HT1080 (cell line): ENCODE measurements at regions not wholly inside any gene's neighbourhood (a gene's known extent, or its start where the extent isn't known, plus 50 kb on each side); places are given as distances from the start of the nearest gene placed in this dataset.

ENCODE experiments used
- DNase-seq: peaks from one replicate; pipeline ENCODE4 v3.0.0-alpha.2; 2015; ENCODE audit warnings: low read depth

DNA sequence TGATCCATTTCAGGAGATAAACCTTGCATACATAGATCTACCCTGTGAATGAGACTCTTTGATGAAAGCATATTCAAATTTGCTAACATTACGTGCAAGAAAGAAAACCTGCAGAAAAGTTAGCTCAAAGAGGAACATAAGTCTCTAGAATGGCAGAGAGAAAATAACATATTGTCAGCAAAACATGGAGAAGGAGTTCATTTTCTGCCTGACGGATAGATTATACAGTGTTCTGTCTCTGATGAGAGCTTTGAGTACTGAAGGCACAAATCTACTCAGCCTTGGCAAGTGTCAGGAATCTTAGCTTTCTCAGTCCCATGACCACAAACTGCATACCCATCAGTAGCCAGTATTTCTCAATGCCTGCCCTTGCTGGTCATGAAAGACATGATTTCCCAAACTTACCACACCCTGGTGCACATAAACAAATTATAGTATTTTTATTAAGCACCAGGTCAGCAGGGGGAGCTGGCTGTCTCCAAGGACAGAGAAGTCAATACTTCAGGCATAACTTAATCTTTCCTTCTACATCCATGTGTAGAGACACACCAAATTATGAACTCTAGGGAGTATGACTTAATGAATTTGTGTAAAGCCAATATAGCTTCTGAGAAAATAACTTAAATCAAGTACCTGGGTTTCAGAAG, 401.2 kb upstream of the SOX11 start:
- peak; percentile 7 for DNase-seq

DNA sequence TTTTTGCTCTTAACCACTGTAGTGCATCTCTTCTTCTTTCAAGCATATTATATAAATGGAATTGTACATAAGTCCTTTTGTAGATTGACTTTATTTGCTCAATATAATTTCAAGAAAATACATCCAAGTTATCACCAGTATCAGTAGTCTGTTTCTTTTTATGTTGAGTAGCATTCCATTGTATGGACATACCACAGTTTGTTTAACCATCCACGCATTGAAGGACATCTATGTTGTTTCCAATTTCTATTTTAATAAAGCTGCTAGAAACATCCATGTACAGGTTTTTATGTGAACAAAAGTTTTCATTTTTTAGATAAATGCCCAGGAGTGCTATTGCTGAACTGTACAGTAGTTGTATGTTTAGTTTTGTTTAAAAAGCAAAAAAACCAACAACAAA, 387.5 kb upstream of the SOX11 start:
- DNase-seq, result no peak

DNA sequence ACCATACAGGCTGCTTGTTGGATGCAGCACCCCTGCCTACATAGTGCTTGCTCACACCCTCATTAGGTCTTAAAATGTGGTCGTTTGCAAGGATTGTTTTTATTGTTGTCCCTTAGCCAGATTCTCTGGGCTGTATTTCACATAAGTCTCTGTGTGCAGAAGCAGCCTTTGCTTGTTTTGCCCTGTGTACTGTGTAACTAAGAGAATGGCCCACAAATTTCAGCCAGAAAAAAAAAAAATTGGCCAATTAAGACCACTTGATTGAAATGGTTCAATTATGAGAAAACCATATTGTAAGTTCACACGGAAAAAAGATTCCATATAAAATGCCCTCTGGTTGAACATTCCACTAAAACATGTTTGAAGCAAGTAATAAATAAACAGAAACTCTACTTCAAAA, 377.1 kb upstream of the SOX11 start:
- DNase-seq, result no peak

DNA sequence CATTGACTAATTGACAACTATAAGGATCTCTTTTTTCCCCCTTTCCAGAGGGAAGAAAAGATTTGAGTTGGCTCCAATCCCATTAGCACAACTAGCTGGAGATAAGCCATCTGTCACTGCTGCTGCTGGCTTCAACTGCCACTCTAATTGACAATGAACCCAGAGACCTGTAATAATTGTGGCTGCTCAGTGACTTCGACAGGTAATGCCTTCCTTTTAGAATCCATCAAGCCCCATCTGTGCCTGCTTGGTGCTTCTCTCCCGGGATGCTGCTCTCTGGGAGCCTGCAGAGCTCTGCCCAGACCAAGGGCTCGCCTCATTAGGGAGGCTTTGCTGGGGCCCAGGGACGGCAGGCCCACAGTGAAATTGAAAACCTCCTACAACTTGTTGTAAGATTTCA, 376.7 kb upstream of the SOX11 start:
- no peak for DNase-seq

DNA sequence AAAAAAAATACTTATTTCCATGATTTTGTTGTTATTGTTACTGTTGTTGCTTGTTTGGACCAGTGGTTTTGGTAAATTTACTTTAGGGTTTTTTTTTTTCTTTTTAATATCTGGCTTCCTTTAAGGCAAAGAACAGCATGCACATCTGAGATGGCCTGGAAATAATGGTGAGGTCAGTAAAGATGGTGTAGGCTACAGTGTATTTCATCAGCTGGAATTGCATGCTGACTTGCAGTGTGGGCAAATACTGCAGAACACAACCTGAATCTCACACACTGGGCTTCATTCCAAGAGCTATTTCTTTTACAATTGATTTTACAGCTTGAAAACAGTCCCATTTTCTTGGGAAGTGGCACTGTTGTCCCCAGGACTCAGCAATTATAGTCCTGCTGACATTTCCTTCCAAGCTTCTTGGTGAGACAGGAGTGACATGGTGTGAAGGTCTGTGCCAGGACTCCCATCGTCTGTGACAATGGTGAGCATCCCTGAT, 376.1 kb upstream of the SOX11 start:
- no peak for DNase-seq

DNA sequence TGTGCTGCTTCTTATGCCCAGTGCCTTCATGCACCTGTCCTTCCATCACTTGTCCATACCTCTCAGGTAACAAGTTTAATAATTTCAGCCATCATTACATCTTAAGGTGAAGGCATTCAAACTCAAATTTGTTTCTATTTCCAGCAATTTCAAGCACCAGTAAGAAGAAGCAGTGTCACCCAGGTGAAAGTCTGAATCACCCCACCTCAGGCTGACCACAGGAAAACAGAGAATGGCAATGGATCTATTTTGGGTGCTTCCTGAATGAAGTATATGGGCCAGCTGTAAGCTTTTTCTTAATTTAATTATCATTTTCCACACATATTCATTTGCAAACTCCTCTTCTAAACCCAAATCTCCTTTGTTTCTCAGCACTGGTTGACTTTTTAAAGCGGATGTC, 372.7 kb upstream of the SOX11 start:
- no peak for DNase-seq

DNA sequence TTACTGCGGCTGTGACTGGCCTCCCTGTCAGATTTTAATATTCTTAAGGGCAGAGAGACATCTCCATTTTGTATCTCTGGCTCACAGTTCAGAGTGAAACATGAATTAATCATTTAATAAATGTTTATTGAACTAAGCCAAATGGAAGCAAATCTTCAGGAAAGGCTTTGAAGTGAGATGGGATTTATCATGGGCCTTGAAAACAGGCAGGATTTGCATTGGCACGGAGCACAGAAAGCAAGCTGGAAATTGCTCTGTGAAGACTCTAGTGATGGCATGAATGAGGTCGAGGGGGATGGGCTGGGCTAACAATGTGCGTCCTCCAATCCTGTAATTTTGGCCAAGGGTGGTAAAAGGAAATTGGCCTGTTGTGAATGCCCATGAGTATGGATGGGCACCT, 369.8 kb upstream of the SOX11 start:
- DNase-seq, result no peak

DNA sequence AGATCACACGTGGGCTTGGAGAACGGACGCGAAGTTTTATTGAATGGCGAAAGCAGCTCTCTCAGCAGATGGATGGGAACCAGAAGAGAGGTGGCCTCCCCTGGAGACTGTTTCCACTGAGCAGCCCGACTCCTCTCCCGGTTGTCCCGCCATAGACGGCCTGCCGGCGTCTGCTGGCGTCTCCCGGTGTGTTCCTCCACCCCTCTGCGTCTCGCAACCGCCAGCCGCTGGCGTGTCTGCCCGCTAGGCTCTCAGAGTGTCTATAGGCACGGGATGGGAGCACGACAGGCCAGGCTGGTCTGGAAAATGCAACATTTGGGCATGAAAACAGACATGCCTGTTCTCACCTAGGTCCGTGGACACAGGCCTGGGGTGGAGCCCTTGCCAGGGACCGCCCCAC, 366.7 kb upstream of the SOX11 start:
- no peak for DNase-seq

DNA sequence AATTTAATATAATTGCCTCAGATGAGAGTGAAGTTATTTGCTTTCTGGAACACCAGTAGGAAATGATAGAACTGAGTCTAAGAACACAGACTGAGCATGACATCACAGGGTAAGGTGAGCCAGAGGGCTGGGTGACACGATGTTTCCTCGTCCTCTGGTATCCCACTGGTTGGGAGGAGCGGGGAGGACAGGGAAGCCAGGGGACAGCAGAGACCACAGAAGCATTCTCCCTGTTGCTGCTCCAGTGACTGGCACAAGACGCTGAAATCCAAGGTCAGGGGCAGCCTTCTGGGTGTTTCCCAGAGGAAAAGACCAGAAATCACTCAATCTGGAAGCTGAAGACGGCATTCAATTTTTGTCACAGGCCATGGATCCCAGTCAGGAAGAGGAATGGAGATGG, 363.4 kb upstream of the SOX11 start:
- DNase-seq, result no peak

DNA sequence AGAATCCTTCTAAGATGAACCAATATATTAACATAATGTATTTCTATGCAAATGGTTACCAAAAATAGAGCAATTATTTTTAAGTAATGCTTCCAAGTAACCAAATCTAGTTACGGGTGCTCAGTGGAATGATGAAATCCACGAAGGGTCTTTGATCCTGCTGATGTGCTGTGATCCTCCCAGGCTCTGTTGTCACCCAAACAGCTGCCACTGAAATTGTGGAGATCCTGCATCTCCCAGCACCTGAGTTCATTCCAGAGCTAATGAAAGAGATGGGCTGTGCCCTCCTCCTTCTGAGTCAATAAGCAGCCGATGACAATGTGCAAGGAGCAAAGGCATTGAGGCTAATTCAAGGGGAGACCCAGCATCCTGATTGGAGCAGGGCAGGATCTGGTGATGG, 362.4 kb upstream of the SOX11 start:
- no peak for DNase-seq

DNA sequence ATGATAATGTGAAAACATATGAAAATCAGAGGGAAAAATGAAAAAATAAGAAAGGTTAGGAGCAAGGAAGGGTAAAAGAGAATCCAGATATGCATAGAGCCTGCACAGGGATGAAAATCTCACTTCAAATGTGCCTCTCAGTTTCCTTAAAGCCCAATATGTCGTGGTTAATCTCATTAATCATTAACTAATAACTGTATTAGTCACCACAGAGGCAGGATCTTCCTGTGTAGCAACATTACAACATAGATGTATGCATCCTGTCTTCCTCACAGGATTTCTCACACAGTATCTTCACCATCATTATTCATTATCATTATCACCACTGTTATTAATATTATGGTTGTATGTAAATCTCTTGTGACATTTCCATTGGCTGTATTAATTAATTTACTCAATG, 361.2 kb upstream of the SOX11 start:
- DNase-seq, result no peak

DNA sequence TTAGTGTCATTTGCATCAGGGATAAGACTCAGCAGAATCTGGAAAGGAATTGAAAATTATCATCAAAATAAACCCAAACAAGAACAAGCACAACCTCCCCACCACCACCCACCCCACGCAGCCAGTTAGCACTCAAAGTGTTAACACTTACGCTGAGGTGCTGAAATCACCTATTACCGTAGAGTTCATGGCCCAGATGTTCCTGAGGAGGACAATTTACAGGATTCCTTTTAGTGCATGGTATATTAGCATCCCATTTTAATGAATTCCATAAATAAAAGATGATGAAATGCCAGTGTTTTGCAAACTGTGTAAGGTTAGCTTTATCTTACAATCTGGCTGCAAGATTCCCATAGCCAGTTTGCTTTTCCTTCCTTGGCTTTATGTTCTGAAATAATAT, 359.3 kb upstream of the SOX11 start:
- DNase-seq, result no peak

DNA sequence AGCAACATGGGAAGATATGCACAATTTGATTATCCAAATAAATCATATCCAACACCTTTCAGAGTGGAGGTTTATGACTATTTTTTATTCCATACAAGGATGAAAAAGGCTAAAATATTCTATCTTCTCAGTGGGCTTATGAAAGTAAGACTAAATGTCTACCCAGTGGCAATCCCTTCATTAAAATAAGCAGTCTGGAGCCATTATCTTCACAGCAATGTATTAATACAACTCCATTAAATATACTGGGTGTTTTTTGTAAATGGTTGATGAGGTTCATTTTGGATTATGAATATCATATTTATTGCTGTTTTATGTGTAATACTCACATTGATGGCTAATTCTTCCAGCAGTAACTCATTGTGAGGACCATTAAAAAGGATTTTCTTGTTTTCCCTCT, 352.7 kb upstream of the SOX11 start:
- DNase-seq, result no peak

DNA sequence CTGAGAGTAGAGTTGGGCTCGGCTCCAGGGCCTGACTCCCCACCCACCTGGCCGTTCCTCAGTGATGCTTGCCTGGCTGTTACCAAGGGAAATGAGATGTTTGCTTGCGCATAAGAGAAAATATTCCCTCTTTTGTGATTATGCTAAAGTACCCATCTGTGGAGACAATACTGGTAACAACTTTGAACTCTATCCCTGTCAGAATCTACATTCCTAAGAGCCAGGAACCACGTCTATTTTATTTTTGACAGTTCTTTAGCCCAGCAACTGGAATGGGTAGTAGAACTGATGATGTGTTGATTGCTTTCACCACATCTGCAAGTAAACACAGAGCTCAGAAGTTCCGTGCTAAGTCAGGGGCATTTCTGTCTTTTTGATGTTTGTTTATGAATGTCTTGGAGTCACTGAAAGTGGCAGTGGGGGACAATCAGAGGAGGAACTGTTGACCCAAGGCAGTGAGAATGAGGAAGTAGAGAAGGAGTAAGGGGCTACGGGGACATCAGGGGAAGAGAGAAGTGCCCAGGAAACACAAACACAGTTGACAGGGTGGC, 348.3 kb upstream of the SOX11 start:
- DNase-seq, result no peak

DNA sequence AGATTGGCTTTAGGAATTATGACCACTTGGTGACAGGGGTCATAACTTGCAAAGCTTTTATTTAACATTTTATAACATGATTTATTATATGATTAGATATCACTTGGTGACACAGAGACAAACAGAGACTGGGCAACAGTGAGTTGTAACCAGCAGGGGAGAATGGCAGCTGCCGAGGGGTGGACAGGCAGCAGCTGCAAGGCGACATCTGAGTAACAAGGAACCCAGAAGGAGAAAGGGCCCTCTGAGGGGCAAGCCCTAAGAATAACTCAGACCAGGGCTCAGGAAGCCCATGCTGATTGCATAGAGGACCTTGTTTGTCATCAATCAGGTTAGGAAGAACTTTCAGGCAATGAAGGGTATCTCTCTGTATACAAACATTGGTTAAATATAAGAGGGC, 339.9 kb upstream of the SOX11 start:
- no peak for DNase-seq

DNA sequence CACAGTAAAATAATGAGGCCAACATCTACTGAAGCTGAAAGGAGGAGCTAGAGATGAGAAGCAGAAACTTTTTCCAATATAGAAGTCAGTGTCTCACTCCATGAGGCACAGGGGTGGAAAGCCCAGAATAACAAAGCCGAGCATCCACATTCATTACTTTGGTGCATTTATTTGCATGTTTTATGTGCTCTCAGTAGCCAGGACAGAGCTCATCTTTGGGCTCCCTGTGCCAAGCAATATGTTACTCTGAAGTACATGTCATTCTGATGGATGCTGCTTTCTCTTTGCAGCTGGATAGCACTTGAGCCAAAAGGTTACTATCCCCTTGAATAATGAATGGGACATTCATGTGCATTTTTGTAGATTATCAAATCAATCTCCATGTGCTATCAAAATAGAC, 338.6 kb upstream of the SOX11 start:
- no peak for DNase-seq

DNA sequence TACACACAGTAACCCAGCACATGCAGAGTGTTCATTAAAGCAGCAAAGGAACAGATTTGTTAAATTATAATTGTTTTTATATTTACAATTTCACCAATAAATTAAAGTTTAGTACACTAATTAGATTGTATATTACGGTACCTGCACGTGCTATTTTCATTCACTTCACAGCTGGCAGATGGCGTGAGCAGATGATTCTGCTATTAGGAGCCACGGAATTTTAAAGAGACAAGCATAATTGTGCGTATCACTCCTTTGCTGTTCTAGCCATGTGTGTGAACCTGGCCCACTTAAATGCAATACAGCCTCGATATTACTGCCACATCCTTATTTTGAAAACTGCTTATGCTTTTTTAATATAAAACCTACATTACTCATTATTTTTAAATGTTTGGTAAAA, 332.8 kb upstream of the SOX11 start:
- DNase-seq, result no peak

DNA sequence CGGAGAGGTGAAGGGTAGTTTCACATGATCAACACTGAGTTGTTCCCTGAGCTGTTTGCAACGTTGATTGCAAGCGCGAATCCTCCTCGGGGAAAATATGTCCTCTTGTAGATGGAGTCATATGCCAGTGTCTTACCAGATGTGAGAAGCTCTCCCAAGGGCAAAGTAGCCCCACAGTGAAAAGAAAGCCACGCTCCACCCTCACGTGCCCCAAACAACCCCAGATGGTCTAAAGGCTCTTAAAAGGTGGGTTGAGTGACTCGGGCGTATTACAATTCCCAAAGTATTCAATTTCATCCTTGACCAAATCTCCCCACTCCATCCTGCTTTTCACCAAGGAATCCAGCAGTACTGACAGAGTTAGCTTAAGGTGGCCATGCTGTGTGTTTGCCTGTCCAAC, 332.1 kb upstream of the SOX11 start:
- no peak for DNase-seq

DNA sequence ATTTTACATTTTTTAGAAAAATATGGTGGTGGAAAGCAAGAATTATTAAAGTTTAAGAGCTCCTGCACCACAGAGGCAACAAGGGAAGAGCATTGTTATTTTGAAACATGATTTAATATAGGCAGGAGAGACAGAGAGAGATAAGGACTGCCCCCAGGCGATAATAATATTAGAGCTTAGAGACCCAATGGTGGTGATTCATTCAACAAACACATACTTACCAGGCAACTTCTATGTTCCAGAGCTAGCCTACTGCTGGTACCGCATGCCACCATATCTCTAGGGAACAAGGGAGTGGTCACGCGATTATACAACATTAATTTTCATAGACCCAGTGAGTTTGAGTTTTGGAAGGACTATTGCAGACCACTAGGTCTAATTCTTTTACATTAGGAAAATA, 327.8 kb upstream of the SOX11 start:
- DNase-seq, result no peak

DNA sequence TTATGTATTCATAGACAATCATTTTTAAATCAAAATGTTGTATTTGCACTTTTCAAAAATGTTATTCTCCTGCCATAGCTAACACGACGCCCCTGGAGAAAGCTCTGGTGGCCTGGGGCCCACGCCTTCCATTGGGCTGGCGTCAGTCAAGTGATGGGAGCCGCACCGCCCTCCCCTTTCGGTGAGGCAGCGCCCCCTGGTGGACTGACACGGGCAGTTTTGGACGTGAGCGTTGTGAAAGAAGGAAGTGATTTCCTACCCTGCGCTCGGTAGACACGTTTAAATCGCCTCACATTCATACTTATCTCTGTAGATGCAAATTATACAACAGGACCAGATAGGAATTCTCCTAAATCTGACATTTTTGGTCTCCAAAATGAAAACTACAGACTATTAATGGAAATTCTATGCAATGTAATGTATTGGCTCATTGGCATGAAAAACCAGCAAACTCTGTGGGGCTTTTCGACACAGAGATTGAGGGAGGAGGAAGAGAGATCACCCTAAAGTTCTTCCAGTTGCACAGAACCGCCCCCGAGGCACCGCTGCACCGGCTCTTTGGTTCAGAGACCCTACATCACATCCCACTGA, 326.2 kb upstream of the SOX11 start:
- peak; percentile 69 for DNase-seq

DNA sequence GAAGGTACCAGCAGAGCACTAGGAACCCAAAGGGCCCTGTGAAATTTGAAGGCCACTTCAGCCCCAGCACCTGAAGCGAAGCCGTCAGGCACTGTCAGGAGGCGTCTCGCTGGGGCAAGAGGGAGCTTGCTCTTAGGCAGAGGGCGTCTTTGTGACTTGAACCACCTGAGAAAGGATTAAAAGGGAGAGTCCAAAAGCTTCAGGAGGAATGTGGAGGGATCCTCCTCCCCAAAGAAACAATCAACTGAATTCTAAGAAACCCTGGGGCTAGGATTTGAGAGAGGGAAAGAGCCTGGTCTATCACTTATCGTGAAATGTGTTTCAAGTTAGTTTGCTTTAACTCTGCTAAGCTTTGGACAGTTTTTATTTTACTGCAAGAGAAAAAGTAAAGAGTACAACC, 324.9 kb upstream of the SOX11 start:
- no peak for DNase-seq

DNA sequence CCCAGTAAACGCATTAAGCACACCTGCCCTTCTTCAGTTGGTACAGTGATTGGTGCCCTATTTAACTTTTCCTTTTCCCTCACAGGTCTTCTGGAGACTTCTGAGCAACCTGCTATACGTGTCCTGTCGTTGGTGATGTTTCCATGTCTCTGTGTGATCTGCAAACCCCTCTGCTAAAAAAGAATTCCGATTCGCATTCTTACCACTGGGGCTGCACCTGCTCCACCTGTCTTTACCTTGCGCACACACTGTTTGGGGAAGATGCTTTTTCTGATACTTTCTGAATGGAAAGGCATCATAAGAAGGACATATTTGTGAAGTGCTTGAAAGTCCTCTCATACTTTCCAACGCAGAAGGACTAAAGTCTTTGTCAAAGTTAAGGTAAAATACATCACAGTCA, 323.9 kb upstream of the SOX11 start:
- DNase-seq, result no peak

DNA sequence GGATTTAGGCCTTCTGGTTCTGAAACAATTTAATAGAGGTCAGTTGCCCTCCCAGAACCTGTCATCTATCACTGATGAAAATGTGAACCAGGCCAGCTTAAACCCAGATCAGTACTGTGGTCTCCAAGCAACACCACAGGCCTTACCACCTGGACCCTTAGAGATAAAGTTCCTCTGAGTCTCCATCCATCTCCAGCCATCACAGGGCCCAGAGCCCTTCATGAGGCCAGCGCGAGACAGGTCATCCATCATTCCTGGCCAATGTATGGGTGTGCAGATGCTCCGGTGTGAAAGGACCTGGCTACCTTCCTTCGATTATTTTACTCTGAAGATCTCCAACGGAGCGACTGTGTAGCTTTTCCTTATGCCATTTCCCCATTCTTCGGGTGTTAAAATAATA, 322.7 kb upstream of the SOX11 start:
- DNase-seq, result no peak
